ENCODE measurements at regions not wholly inside any gene's neighbourhood (a gene's known extent, or its start where the extent isn't known, plus 50 kb on each side); places are given as distances from the start of the nearest gene placed in this dataset.

GRCh38 chr10:112040696-112041095 is 142.9 kb downstream of the GPAM start:
- intact Hi-C loops (cut with DNase I; ENCODE audit: low total_unique reads) = no loop called here

DNA sequence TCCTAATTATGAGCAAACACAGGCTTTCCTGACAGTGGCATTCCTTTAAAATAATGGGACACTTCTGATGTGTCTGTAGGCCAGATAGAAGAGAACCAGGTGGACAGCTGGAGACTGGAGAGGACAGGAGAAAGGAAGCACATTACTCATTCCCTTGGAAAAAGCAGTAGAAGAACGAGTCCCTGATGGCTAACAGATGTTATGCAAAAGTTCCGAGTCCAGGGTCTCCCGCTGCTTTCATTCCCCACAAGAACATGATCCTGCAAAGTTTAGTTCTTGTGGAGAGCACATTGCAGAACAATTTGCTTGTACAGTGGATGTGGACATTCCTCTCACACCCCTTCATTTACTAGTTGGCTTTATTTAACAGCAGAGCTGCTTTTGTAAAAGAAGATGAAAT is 137.6 kb downstream of the GPAM start:
- Histone ChIP-seq H3K4me1 (no peaks in the 10 kb centered on the region), H3K9me3 (peaks cover 0 to 5% (median 0%) of the 10 kb centered on the region in 8 donors), H3K36me3 (no peaks in the 10 kb centered on the region), H3K27me3 (replicated peaks in 1 of 7) (no peaks in the 10 kb centered on the region), H3K27ac (no peak overlapping the region), H3K4me3 (no peak overlapping the region)
- DNase-seq = no peak
- 60 to 74% (median 71%) methylated on average over 3 of the region's 3 CpGs for WGBS, 5 donors
- TF ChIP-seq, protein P1, sequence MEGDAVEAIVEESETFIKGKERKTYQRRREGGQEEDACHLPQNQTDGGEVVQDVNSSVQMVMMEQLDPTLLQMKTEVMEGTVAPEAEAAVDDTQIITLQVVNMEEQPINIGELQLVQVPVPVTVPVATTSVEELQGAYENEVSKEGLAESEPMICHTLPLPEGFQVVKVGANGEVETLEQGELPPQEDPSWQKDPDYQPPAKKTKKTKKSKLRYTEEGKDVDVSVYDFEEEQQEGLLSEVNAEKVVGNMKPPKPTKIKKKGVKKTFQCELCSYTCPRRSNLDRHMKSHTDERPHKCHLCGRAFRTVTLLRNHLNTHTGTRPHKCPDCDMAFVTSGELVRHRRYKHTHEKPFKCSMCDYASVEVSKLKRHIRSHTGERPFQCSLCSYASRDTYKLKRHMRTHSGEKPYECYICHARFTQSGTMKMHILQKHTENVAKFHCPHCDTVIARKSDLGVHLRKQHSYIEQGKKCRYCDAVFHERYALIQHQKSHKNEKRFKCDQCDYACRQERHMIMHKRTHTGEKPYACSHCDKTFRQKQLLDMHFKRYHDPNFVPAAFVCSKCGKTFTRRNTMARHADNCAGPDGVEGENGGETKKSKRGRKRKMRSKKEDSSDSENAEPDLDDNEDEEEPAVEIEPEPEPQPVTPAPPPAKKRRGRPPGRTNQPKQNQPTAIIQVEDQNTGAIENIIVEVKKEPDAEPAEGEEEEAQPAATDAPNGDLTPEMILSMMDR (IDR thresholded peaks at IDR 0.05 in 8 of 11, conservative IDR thresholded peaks at IDR 0.05 in 3 of 11) = no peak
- no peak for TF ChIP-seq POLR2AphosphoS5 (IDR thresholded peaks at IDR 0.05)
- TF ChIP-seq POLR2A (IDR thresholded peaks at IDR 0.05) = no peak
- intact Hi-C loops (cut with DNase I; ENCODE audit: low total_unique reads) = no loop called here

More at GRCh38 chr10:112040696-112041095, 142.9 kb downstream of the GPAM start:
- no peaks in the 10 kb centered on the region for H3K27me3 ChIP-seq (replicated peaks in 1 of 7)
- H3K36me3 ChIP-seq = no peaks in the 10 kb centered on the region
- H3K9me3 ChIP-seq = peaks cover 0 to 11% (median 0%) of the 10 kb centered on the region in 8 donors
- TF ChIP-seq, protein P1 (IDR thresholded peaks at IDR 0.05 in 8 of 11, conservative IDR thresholded peaks at IDR 0.05 in 3 of 11) = no peak
- TF ChIP-seq POLR2AphosphoS5 (IDR thresholded peaks at IDR 0.05) (no peak), POLR2A (IDR thresholded peaks at IDR 0.05) (no peak)
- WGBS, 5 donors = 78 to 84% (median 80%) methylated on average over 3 of the region's 3 CpGs
- DNase-seq = no peak
- H3K4me1 ChIP-seq = no peaks in the 10 kb centered on the region
- no peak overlapping the region for H3K27ac ChIP-seq
- no peak overlapping the region for H3K4me3 ChIP-seq

GRCh38 chr10:112047674-112048073 is 135.9 kb downstream of the GPAM start:
- H3K27ac ChIP-seq = no peak overlapping the region
- DNase-seq = no peak
- no peaks in the 10 kb centered on the region for H3K27me3 ChIP-seq (replicated peaks in 1 of 7)
- TF ChIP-seq POLR2AphosphoS5 (IDR thresholded peaks at IDR 0.05) (no peak), POLR2A (IDR thresholded peaks at IDR 0.05) (no peak)
- TF ChIP-seq, protein P1 (IDR thresholded peaks at IDR 0.05 in 8 of 11, conservative IDR thresholded peaks at IDR 0.05 in 3 of 11) = no peak
- H3K4me1 ChIP-seq = no peaks in the 10 kb centered on the region
- WGBS, 5 donors = 16 to 58% (median 26%) methylated on average over 1 to 2 of the region's 2 CpGs
- H3K36me3 ChIP-seq = no peaks in the 10 kb centered on the region
- H3K9me3 ChIP-seq = peaks cover 0 to 2% (median 0%) of the 10 kb centered on the region in 8 donors
- intact Hi-C loops (cut with DNase I; ENCODE audit: low total_unique reads) = no loop called here
- H3K4me3 ChIP-seq = no peak overlapping the region

GRCh38 chr10:112052166-112052565 is 131.4 kb downstream of the GPAM start:
- 78 to 86% (median 81%) methylated on average over 5 of the region's 5 CpGs for WGBS, 5 donors
- Histone ChIP-seq H3K4me1 (no peaks in the 10 kb centered on the region), H3K27ac (no peak overlapping the region), H3K27me3 (replicated peaks in 1 of 7) (no peaks in the 10 kb centered on the region), H3K4me3 (no peak overlapping the region), H3K9me3 (no peaks in the 10 kb centered on the region), H3K36me3 (no peaks in the 10 kb centered on the region)
- intact Hi-C loops (cut with DNase I; ENCODE audit: low total_unique reads) = no loop called here
- no peak for TF ChIP-seq POLR2A (IDR thresholded peaks at IDR 0.05)
- TF ChIP-seq POLR2AphosphoS5 (IDR thresholded peaks at IDR 0.05) = no peak
- TF ChIP-seq, protein P1 (IDR thresholded peaks at IDR 0.05 in 8 of 11, conservative IDR thresholded peaks at IDR 0.05 in 3 of 11) = no peak
- no peak for DNase-seq

Data from spleen (tissue), 11 donors.